Esophagus (tissue), 2 donors: ENCODE measurements at regions not wholly inside any gene's neighbourhood (a gene's known extent, or its start where the extent isn't known, plus 50 kb on each side); places are given as distances from the start of the nearest gene placed in this dataset.

Experiments used
- H3K27ac ChIP-seq, 2 donors: one replicate each; pipeline ENCODE4 v1.5.1; 2013; ENCODE audit warnings: low read depth in 2 of 2, mild to moderate bottlenecking in 2 of 2, inconsistent platforms in 1 of 2, low read length in 1 of 2, moderate library complexity in 1 of 2
- H3K27me3 ChIP-seq, 2 donors: one replicate each; pipeline ENCODE4 v1.6.1; 2013; ENCODE audit warnings: low read length in 2 of 2, control low read depth in 1 of 2, mild to moderate bottlenecking in 1 of 2; ENCODE audit not compliant: insufficient read depth in 2 of 2, control insufficient read depth in 1 of 2
- H3K36me3 ChIP-seq, 2 donors: one replicate each; pipeline ENCODE4 v1.6.1; 2013; ENCODE audit warnings: low read length in 1 of 2; ENCODE audit not compliant: control insufficient read depth in 2 of 2, insufficient read depth in 2 of 2
- H3K4me1 ChIP-seq, 2 donors: one replicate each; pipeline ENCODE4 v1.6.1; 2013; ENCODE audit warnings: low read length in 1 of 2; ENCODE audit not compliant: control insufficient read depth in 2 of 2, insufficient read depth in 2 of 2
- H3K4me3 ChIP-seq, 2 donors: one replicate each; pipeline ENCODE4 v1.5.1; 2013; ENCODE audit warnings: low read length in 2 of 2, mild to moderate bottlenecking in 2 of 2, low read depth in 1 of 2, moderate library complexity in 1 of 2
- H3K9me3 ChIP-seq, 2 donors: one replicate each; pipeline ENCODE4 v1.6.1; 2013; ENCODE audit warnings: mild to moderate bottlenecking in 2 of 2, low read depth in 1 of 2, low read length in 1 of 2, moderate library complexity in 1 of 2; ENCODE audit not compliant: control insufficient read depth in 2 of 2, insufficient read depth in 1 of 2
- WGBS, 2 donors: extraction: QIAGEN DNeasy Blood & Tissue Kit; methylation state at CpG; one replicate each; pipeline ENCODE4 v1.1.7; 2013; 5-methylcytosine and 5-hydroxymethylcytosine counted together
- donor health status: healthy with polysubstance abuse.
- donor health status: Bipolar disorder and iron deficiency.

GRCh38 chr5:121251954-121252353, 599.7 kb upstream of the FTMT start:
- Histone ChIP-seq H3K27me3 (no peaks in the 10 kb centered on the region), H3K36me3 (no peaks in the 10 kb centered on the region), H3K4me3 (no peak overlapping the region), H3K4me1 (no peaks in the 10 kb centered on the region), H3K27ac (no peak overlapping the region), H3K9me3 (no peaks in the 10 kb centered on the region)
- WGBS, 2 donors = 49 to 52% methylated on average over 5 of the region's 5 CpGs

- H3K4me1 ChIP-seq = no peaks in the 10 kb centered on the region
- no peak overlapping the region for H3K27ac ChIP-seq
- no peaks in the 10 kb centered on the region for H3K27me3 ChIP-seq
- H3K4me3 ChIP-seq = no peak overlapping the region
- no peaks in the 10 kb centered on the region for H3K9me3 ChIP-seq
- no peaks in the 10 kb centered on the region for H3K36me3 ChIP-seq
Measured at GRCh38 chr5:121257621-121258020, 594.1 kb upstream of the FTMT start.

- WGBS, 2 donors = 79 to 93% methylated on average over 3 of the region's 3 CpGs
- Histone ChIP-seq H3K36me3 (no peaks in the 10 kb centered on the region), H3K9me3 (peaks cover 0 to 10% of the 10 kb centered on the region in 2 donors), H3K4me3 (no peak overlapping the region), H3K27me3 (no peaks in the 10 kb centered on the region), H3K4me1 (no peaks in the 10 kb centered on the region), H3K27ac (no peak overlapping the region)
Measured at GRCh38 chr5:121263456-121263855, 588.2 kb upstream of the FTMT start.

GRCh38 chr5:121264605-121265004, 587.1 kb upstream of the FTMT start:
- 72 to 84% methylated on average over 3 of the region's 3 CpGs for WGBS, 2 donors
- Histone ChIP-seq H3K4me3 (no peak overlapping the region), H3K4me1 (no peaks in the 10 kb centered on the region), H3K36me3 (no peaks in the 10 kb centered on the region), H3K27ac (no peak overlapping the region), H3K9me3 (peaks cover 0 to 10% of the 10 kb centered on the region in 2 donors), H3K27me3 (no peaks in the 10 kb centered on the region)

GRCh38 chr5:121271546-121271945, 580.1 kb upstream of the FTMT start:
- no peak overlapping the region for H3K27ac ChIP-seq
- no peaks in the 10 kb centered on the region for H3K27me3 ChIP-seq
- WGBS, 2 donors = 58 to 75% methylated on average over 2 of the region's 2 CpGs
- H3K4me3 ChIP-seq = no peak overlapping the region
- no peaks in the 10 kb centered on the region for H3K9me3 ChIP-seq
- no peaks in the 10 kb centered on the region for H3K36me3 ChIP-seq
- no peaks in the 10 kb centered on the region for H3K4me1 ChIP-seq

GRCh38 chr5:121273833-121274433, 577.7 kb upstream of the FTMT start:
- Histone ChIP-seq H3K36me3 (no peaks in the 10 kb centered on the region), H3K4me1 (no peaks in the 10 kb centered on the region), H3K9me3 (no peaks in the 10 kb centered on the region), H3K27me3 (no peaks in the 10 kb centered on the region), H3K4me3 (no peak overlapping the region), H3K27ac (no peak overlapping the region)
- WGBS, 2 donors = 38 to 42% methylated on average over 2 of the region's 2 CpGs

- H3K9me3 ChIP-seq = no peaks in the 10 kb centered on the region
- H3K27me3 ChIP-seq = no peaks in the 10 kb centered on the region
- no peaks in the 10 kb centered on the region for H3K36me3 ChIP-seq
- 85 to 89% methylated on average over 4 of the region's 4 CpGs for WGBS, 2 donors
- no peak overlapping the region for H3K4me3 ChIP-seq
- no peaks in the 10 kb centered on the region for H3K4me1 ChIP-seq
- H3K27ac ChIP-seq = no peak overlapping the region
Measured at GRCh38 chr5:121279801-121280200, 571.9 kb upstream of the FTMT start.

- H3K27ac ChIP-seq = no peak overlapping the region
- H3K27me3 ChIP-seq = no peaks in the 10 kb centered on the region
- H3K4me3 ChIP-seq = no peak overlapping the region
- no peaks in the 10 kb centered on the region for H3K9me3 ChIP-seq
- 61 to 72% methylated on average over 4 of the region's 4 CpGs for WGBS, 2 donors
- no peaks in the 10 kb centered on the region for H3K4me1 ChIP-seq
- H3K36me3 ChIP-seq = no peaks in the 10 kb centered on the region
Measured at GRCh38 chr5:121285801-121286521, 565.7 kb upstream of the FTMT start.

- no peak overlapping the region for H3K4me3 ChIP-seq
- H3K27me3 ChIP-seq = no peaks in the 10 kb centered on the region
- no peaks in the 10 kb centered on the region for H3K36me3 ChIP-seq
- 68 to 79% methylated on average over 1 of the region's 1 CpG for WGBS, 2 donors
- H3K27ac ChIP-seq = no peak overlapping the region
- H3K4me1 ChIP-seq = no peaks in the 10 kb centered on the region
- H3K9me3 ChIP-seq = no peaks in the 10 kb centered on the region
Measured at GRCh38 chr5:121288781-121289180, 562.9 kb upstream of the FTMT start.

- Histone ChIP-seq H3K4me1 (no peaks in the 10 kb centered on the region), H3K4me3 (no peak overlapping the region), H3K27ac (no peak overlapping the region), H3K27me3 (no peaks in the 10 kb centered on the region), H3K36me3 (no peaks in the 10 kb centered on the region), H3K9me3 (no peaks in the 10 kb centered on the region)
- WGBS, 2 donors = 51 to 55% methylated on average over 2 of the region's 2 CpGs
Measured at GRCh38 chr5:121292664-121293063, 559.0 kb upstream of the FTMT start.
